SW480 (cell line): ENCODE measurements at regions not wholly inside any gene's neighbourhood (a gene's known extent, or its start where the extent isn't known, plus 50 kb on each side); places are given as distances from the start of the nearest gene placed in this dataset.

Source experiments
- DNase-seq: peaks from one replicate; pipeline ENCODE4 v3.0.0-alpha.2; 2016; ENCODE audit warnings: low spot score

GRCh38 chr11:131052367-131052766 is 136.1 kb upstream of the SNX19 start:
- no peak for DNase-seq

GRCh38 chr11:131056036-131056435 is 139.8 kb upstream of the SNX19 start:
- DNase-seq: no peak

GRCh38 chr11:131063638-131064037 is 147.4 kb upstream of the SNX19 start:
- no peak for DNase-seq

- peak; percentile 54 for DNase-seq
Measured at GRCh38 chr11:131064373-131064991, 148.2 kb upstream of the SNX19 start.

GRCh38 chr11:131065435-131066413 is 149.4 kb upstream of the SNX19 start:
- DNase-seq: no peak

- no peak for DNase-seq
Measured at GRCh38 chr11:131066551-131066950, 150.3 kb upstream of the SNX19 start.

GRCh38 chr11:131070365-131070764 is 154.1 kb upstream of the SNX19 start:
- no peak for DNase-seq

- DNase-seq: no peak
Measured at GRCh38 chr11:131073167-131073566, 156.9 kb upstream of the SNX19 start.

- DNase-seq: no peak
Measured at GRCh38 chr11:131074573-131074972, 158.3 kb upstream of the SNX19 start.

GRCh38 chr11:131077340-131077739 is 161.1 kb upstream of the SNX19 start:
- DNase-seq: no peak

GRCh38 chr11:131079036-131079435 is 162.8 kb upstream of the SNX19 start:
- DNase-seq: peak; percentile 11

GRCh38 chr11:131089727-131090245 is 173.5 kb upstream of the SNX19 start:
- DNase-seq: no peak

- no peak for DNase-seq
Measured at GRCh38 chr11:131092469-131092868, 176.2 kb upstream of the SNX19 start.

- no peak for DNase-seq
Measured at GRCh38 chr11:131094827-131095226, 178.5 kb upstream of the SNX19 start.

GRCh38 chr11:131095511-131096185 is 179.4 kb upstream of the SNX19 start:
- DNase-seq: no peak

- DNase-seq: no peak
Measured at GRCh38 chr11:131099013-131099412, 182.7 kb upstream of the SNX19 start.

- DNase-seq: no peak
Measured at GRCh38 chr11:131099746-131100145, 183.5 kb upstream of the SNX19 start.

- DNase-seq: no peak
Measured at GRCh38 chr11:131108760-131109159, 192.5 kb upstream of the SNX19 start.

GRCh38 chr11:131109257-131109656 is 193.0 kb upstream of the SNX19 start:
- DNase-seq: peak; percentile 7

- no peak for DNase-seq
Measured at GRCh38 chr11:131109790-131110189, 193.5 kb upstream of the SNX19 start.

- no peak for DNase-seq
Measured at GRCh38 chr11:131111775-131112174, 195.5 kb upstream of the SNX19 start.

- no peak for DNase-seq
Measured at GRCh38 chr11:131118247-131118646, 202.0 kb upstream of the SNX19 start.
